Esophagus muscularis mucosa (tissue), 3 donors: ENCODE measurements at regions not wholly inside any gene's neighbourhood (a gene's known extent, or its start where the extent isn't known, plus 50 kb on each side); places are given as distances from the start of the nearest gene placed in this dataset.

Experiments used
- EP300 ChIP-seq: sonication (generic); formaldehyde crosslinking; IDR thresholded peaks from one replicate; pipeline ENCODE4 v1.6.1; 2017; ENCODE audit warnings: antibody characterized with exemption
- TF ChIP-seq, protein P1 (sequence below), 3 experiments: fragments of 200-600 bp in 2 of 3; fragments of 450-650 bp in 1 of 3; sonication (generic) in 2 of 3; IDR thresholded peaks; one replicate each; pipeline ENCODE4 v1.5.1; 2017 to 2019; ENCODE audit warnings: antibody characterized with exemption in 3 of 3, mild to moderate bottlenecking in 2 of 3, moderate library complexity in 1 of 3

DNA sequence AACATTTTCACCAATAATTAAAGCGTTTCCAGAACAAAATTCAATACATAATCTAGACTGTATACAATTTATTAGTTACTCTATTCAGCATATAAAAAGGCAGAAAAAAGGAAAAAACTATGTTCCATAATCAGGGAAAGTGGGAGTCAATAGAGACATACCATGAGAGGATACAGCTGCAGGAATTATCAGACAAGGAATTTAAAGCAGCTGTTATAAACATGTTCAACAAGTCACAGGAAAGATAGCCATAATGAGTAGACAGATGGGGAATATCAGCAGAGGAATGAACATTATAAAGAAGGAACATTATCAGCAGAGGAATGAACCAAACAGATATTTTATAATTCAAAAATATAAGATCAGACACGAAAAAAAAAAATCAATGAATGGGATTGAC is 500.6 kb upstream of the RPS6KA3 start:
- TF ChIP-seq, protein P1, sequence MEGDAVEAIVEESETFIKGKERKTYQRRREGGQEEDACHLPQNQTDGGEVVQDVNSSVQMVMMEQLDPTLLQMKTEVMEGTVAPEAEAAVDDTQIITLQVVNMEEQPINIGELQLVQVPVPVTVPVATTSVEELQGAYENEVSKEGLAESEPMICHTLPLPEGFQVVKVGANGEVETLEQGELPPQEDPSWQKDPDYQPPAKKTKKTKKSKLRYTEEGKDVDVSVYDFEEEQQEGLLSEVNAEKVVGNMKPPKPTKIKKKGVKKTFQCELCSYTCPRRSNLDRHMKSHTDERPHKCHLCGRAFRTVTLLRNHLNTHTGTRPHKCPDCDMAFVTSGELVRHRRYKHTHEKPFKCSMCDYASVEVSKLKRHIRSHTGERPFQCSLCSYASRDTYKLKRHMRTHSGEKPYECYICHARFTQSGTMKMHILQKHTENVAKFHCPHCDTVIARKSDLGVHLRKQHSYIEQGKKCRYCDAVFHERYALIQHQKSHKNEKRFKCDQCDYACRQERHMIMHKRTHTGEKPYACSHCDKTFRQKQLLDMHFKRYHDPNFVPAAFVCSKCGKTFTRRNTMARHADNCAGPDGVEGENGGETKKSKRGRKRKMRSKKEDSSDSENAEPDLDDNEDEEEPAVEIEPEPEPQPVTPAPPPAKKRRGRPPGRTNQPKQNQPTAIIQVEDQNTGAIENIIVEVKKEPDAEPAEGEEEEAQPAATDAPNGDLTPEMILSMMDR (IDR thresholded peaks at IDR 0.05) = no peak
- TF ChIP-seq EP300 = no peak
